ENCODE measurements at regions not wholly inside any gene's neighbourhood (a gene's known extent, or its start where the extent isn't known, plus 50 kb on each side); places are given as distances from the start of the nearest gene placed in this dataset.

- TF ChIP-seq, protein P1, sequence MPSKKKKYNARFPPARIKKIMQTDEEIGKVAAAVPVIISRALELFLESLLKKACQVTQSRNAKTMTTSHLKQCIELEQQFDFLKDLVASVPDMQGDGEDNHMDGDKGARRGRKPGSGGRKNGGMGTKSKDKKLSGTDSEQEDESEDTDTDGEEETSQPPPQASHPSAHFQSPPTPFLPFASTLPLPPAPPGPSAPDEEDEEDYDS (CRISPR knock-in tag; IDR thresholded peaks at IDR 0.05): no peak
- TF ChIP-seq, protein P2, sequence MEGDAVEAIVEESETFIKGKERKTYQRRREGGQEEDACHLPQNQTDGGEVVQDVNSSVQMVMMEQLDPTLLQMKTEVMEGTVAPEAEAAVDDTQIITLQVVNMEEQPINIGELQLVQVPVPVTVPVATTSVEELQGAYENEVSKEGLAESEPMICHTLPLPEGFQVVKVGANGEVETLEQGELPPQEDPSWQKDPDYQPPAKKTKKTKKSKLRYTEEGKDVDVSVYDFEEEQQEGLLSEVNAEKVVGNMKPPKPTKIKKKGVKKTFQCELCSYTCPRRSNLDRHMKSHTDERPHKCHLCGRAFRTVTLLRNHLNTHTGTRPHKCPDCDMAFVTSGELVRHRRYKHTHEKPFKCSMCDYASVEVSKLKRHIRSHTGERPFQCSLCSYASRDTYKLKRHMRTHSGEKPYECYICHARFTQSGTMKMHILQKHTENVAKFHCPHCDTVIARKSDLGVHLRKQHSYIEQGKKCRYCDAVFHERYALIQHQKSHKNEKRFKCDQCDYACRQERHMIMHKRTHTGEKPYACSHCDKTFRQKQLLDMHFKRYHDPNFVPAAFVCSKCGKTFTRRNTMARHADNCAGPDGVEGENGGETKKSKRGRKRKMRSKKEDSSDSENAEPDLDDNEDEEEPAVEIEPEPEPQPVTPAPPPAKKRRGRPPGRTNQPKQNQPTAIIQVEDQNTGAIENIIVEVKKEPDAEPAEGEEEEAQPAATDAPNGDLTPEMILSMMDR (CRISPR knock-in tag; IDR thresholded peaks at IDR 0.05): no peak
- no peak for TF ChIP-seq USF2 (IDR thresholded peaks at IDR 0.05; ENCODE audit: low read depth, low read length)
- TF ChIP-seq USF2 (CRISPR knock-in tag; IDR thresholded peaks at IDR 0.05; ENCODE audit: borderline replicate concordance): no peak
These were observed 1520.7 kb downstream of the BRD1 start for GRCh38 chr22:48306785-48307510.

Measured in HepG2 (cell line).